Ovary (tissue), 7 donors: ENCODE measurements at regions not wholly inside any gene's neighbourhood (a gene's known extent, or its start where the extent isn't known, plus 50 kb on each side); places are given as distances from the start of the nearest gene placed in this dataset.

ENCODE experiments used
- DNase-seq, 5 donors: peaks; one replicate each; pipeline ENCODE4 v3.0.0-alpha.2; 2019 to 2020
- H3K27ac ChIP-seq, 2 donors: fragments of 200-600 bp; one replicate each; pipeline versions ENCODE4 v1.5.1 to v1.8.0; 2019 to 2022
- H3K27me3 ChIP-seq: fragments of 200-600 bp; one replicate; pipeline ENCODE4 v1.8.0; 2022
- H3K36me3 ChIP-seq: fragments of 200-600 bp; sonication (generic); one replicate; pipeline ENCODE4 v1.5.1; 2019
- H3K4me1 ChIP-seq: one replicate; pipeline ENCODE4 v1.8.1; 2013; ENCODE audit warnings: mild to moderate bottlenecking, moderate library complexity; ENCODE audit not compliant: insufficient read depth
- H3K4me3 ChIP-seq: fragments of 200-600 bp; sonication (generic); one replicate; pipeline ENCODE4 v1.5.1; 2017
- H3K9me3 ChIP-seq, 2 donors: fragments of 200-600 bp in 1 of 2; sonication (generic) in 1 of 2; one replicate each; pipeline versions ENCODE4 v1.5.1 to v1.8.1; 2013 to 2019; ENCODE audit warnings: mild to moderate bottlenecking in 1 of 2, moderate library complexity in 1 of 2
- EP300 ChIP-seq: sonication (generic); formaldehyde crosslinking; IDR thresholded peaks from one replicate; pipeline ENCODE4 v1.6.1; 2017; ENCODE audit warnings: antibody characterized with exemption
- POLR2A ChIP-seq: fragments of 450-650 bp; IDR thresholded peaks from one replicate; pipeline ENCODE4 v1.6.1; 2017; ENCODE audit warnings: antibody characterized with exemption, mild to moderate bottlenecking, moderate library complexity
- WGBS, 3 donors: extraction: QIAGEN DNeasy Blood & Tissue Kit in 1 of 3; methylation state at CpG; one replicate each; pipeline versions ENCODE4 v1.1.5 to v1.1.7; 2013 to 2017; 5-methylcytosine and 5-hydroxymethylcytosine counted together
- intact Hi-C, 4 donors: fragments of 100-400 bp; cut with DNase I; formaldehyde crosslinking; loops; one replicate each; pipeline versions ENCODE4 v1.11.0 to v1.15.1; 2022 to 2023
- TF ChIP-seq, protein P1 (sequence below), 3 donors: fragments of 450-650 bp in 2 of 3; fragments of 200-600 bp in 1 of 3; IDR thresholded peaks; one replicate each; pipeline versions ENCODE4 v1.5.1 to v1.8.0; 2016 to 2022; ENCODE audit warnings: antibody characterized with exemption in 3 of 3, mild to moderate bottlenecking in 1 of 3
- donor health status: DM: no; HTN: no; CAD: no; lungs with moderate emphysema.
- donor health status: DM: no; HTN: no; CAD: no.
- donor health status: Bipolar disorder and iron deficiency.
- donor health status: DM: no; HTN: no; CAD: no.
- donor health status: DM: yes; HTN: yes; CAD: no.

DNA sequence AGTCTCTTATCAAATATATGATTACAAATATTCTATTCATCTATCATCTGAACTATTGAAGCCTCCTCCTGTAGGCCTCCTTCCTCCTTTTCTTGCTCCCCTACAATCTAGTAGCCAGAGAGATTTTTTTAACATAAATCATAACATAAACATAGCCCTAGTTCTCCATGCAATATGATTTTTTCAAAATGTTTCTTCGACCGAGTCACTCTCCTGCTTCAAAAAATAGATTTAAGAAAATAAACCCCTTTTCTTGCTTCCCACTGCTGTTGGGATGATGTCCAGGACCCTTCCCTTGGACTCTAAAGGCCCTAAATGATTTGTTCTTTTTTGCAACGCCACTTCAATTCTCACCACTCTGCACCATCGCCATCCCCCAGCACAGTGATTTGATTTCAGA lies 319.7 kb upstream of the TSHZ3 start:
- 71 to 77% (median 75%) methylated on average over 4 of the region's 4 CpGs for WGBS, 3 donors
- no peak overlapping the region for H3K4me3 ChIP-seq
- no peak for DNase-seq
- intact Hi-C loops: no loop called here
- H3K27me3 ChIP-seq: no peaks in the 10 kb centered on the region
- no peak overlapping the region for H3K27ac ChIP-seq
- no peaks in the 10 kb centered on the region for H3K36me3 ChIP-seq
- no peaks in the 10 kb centered on the region for H3K9me3 ChIP-seq
- no peaks in the 10 kb centered on the region for H3K4me1 ChIP-seq
- TF ChIP-seq POLR2A (no peak), EP300 (no peak)
- TF ChIP-seq, protein P1, sequence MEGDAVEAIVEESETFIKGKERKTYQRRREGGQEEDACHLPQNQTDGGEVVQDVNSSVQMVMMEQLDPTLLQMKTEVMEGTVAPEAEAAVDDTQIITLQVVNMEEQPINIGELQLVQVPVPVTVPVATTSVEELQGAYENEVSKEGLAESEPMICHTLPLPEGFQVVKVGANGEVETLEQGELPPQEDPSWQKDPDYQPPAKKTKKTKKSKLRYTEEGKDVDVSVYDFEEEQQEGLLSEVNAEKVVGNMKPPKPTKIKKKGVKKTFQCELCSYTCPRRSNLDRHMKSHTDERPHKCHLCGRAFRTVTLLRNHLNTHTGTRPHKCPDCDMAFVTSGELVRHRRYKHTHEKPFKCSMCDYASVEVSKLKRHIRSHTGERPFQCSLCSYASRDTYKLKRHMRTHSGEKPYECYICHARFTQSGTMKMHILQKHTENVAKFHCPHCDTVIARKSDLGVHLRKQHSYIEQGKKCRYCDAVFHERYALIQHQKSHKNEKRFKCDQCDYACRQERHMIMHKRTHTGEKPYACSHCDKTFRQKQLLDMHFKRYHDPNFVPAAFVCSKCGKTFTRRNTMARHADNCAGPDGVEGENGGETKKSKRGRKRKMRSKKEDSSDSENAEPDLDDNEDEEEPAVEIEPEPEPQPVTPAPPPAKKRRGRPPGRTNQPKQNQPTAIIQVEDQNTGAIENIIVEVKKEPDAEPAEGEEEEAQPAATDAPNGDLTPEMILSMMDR (IDR thresholded peaks at IDR 0.05): no peak

DNA sequence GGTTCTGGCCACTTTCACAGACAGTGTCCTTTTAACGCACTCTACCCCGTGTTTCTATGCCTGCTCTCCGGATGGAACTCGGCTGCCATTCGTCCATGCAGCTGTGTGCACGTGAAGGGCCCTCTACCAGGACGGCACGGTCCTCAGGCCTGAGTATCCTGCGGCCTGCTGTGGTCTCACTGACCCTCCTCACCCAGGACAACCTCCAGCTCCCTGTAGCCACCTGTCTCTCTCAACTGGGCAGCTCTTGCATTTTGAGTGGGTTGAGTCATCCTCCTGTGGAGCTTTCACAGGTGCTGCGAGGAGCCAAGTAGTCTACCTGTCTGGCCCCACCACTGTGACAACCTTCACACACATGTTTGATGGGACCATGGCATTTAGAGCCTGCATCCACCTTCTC lies 321.7 kb upstream of the TSHZ3 start:
- Histone ChIP-seq H3K4me1 (no peaks in the 10 kb centered on the region), H3K27ac (no peak overlapping the region), H3K27me3 (no peaks in the 10 kb centered on the region), H3K4me3 (no peak overlapping the region), H3K36me3 (no peaks in the 10 kb centered on the region), H3K9me3 (no peaks in the 10 kb centered on the region)
- 94 to 95% (median 95%) methylated on average over 10 of the region's 10 CpGs for WGBS, 3 donors
- no peak for DNase-seq
- TF ChIP-seq POLR2A (no peak), EP300 (no peak)
- TF ChIP-seq, protein P1 (IDR thresholded peaks at IDR 0.05): no peak
- intact Hi-C loops: no loop called here

GRCh38 chr19:31671411-31672035 lies 322.3 kb upstream of the TSHZ3 start:
- H3K4me1 ChIP-seq: no peaks in the 10 kb centered on the region
- intact Hi-C loops: no loop called here
- no peaks in the 10 kb centered on the region for H3K36me3 ChIP-seq
- TF ChIP-seq, protein P1 (IDR thresholded peaks at IDR 0.05): no peak
- TF ChIP-seq EP300 (no peak), POLR2A (no peak)
- H3K4me3 ChIP-seq: no peak overlapping the region
- H3K9me3 ChIP-seq: no peaks in the 10 kb centered on the region
- H3K27me3 ChIP-seq: no peaks in the 10 kb centered on the region
- no peak for DNase-seq
- WGBS, 3 donors: 87 to 90% (median 90%) methylated on average over 10 of the region's 10 CpGs
- no peak overlapping the region for H3K27ac ChIP-seq

- Histone ChIP-seq H3K36me3 (no peaks in the 10 kb centered on the region), H3K27ac (no peak overlapping the region), H3K27me3 (no peaks in the 10 kb centered on the region), H3K9me3 (no peaks in the 10 kb centered on the region), H3K4me1 (no peaks in the 10 kb centered on the region), H3K4me3 (no peak overlapping the region)
- intact Hi-C loops: no loop called here
- 20 to 30% (median 25%) methylated on average over 11 of the region's 11 CpGs for WGBS, 3 donors
- DNase-seq: no peak
- TF ChIP-seq EP300: no peak
- TF ChIP-seq, protein P1 (IDR thresholded peaks at IDR 0.05): no peak
- no peak for TF ChIP-seq POLR2A
Measured at GRCh38 chr19:31674503-31675192, 325.4 kb upstream of the TSHZ3 start.
